ENCODE measurements at regions not wholly inside any gene's neighbourhood (a gene's known extent, or its start where the extent isn't known, plus 50 kb on each side); places are given as distances from the start of the nearest gene placed in this dataset.
"Not testable (repeated sequence)": the region's sequence is repeated elsewhere in the genome, so short reads cannot be mapped to it uniquely, and the experiment has no call there.

- no peak for DNase-seq
Measured at GRCh38 chr12:77253321-77253720, 188.0 kb upstream of the E2F7 start.

DNA sequence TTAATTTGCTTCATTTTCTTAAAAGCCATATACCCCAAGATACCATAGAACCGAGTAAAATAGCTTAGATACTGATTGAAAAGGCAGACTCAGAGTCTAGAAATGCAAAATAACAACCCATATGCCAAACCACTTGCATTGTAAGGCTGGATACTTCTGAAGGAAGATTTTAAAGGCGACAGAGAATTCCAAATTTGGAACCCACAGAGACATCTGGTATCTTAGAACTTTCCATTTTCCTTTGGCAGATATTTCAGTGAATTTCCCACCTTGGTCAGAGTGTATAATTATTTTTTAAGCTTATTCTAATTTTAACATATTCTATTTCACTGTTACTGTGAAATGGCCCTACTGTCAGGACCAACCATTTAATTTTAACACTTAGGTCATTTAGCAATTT, 186.4 kb upstream of the E2F7 start:
- DNase-seq: no peak

GRCh38 chr12:77249892-77250291, 184.5 kb upstream of the E2F7 start:
- DNase-seq: no peak

DNA sequence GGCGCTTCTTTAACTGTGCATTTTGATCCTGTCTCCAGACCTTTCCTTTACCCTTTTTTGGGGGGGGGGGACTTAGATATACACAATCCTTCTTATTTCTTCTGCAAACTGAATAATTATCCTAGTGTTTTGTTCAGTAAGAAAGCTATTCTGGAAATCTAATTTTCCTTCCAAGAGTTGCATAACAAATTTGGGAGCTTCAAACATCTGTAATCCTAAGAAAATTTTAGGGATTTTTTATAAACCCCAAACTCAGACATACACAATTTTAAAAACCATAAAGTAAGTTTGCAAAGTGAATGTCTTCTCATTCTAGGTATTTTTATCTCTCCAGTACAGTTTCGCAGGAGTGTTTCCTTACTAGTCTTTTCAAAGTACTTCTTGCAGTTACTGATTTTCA, 182.7 kb upstream of the E2F7 start:
- DNase-seq: no peak

DNA sequence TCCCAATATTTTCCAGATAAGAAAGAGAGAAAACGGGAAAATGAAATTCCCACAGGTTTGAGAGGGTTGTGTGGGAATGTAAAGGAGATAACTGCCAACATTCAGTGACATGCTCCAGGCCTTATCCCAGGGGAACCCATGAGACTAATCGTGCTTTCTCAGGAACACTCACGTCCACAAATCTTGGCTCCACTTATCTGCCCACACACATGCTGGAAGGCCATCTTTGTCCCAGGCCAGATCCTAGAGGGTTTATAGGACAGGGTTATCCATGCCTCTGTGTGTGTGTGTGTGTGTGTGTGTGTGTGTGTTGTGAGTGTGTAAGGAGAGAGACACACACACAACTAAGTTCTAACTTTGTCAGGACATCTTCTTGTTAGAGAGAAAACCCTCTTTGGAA, 182.2 kb upstream of the E2F7 start:
- DNase-seq: no peak

- DNase-seq: no peak
Measured at GRCh38 chr12:77243345-77243744, 178.0 kb upstream of the E2F7 start.

DNA sequence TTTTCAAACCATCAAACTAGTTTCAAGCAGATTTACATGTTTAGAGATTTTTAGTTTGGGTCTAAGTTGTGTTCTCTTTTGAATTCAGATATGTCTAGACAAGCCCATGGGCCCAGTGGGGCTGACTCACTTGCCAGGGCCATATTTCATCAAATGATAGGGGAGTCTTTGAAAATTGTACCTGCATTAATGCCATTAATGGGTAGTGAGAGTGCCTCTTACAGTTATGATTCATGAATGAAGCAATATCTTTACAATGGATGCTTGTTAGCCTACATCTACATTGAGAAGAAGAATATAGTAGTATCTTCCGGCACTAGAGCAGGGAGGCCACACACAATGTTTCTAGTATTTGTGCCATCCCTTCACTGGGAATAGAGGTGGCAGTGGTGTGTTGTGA, 174.2 kb upstream of the E2F7 start:
- no peak for DNase-seq

DNA sequence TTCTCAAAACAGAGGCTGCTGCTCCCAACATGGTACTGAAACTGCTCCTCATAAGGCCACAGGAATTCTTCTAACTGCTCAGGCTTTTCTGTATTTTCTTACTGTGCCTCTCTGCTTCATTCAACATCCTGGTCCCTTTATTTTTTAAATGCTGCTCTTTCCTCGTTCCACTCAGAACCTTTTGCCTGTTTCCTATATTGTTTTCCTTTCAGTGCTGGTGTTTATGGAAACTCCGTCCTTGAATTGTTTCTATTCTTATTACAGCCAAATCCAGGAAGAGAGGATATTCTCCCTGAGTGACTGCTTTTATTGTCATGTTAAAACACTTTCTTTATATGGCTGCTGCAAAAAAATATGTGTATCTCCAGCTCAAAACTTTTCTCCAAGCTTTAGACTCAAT, 173.0 kb upstream of the E2F7 start:
- no peak for DNase-seq

GRCh38 chr12:77237896-77238295, 172.5 kb upstream of the E2F7 start:
- no peak for DNase-seq

DNA sequence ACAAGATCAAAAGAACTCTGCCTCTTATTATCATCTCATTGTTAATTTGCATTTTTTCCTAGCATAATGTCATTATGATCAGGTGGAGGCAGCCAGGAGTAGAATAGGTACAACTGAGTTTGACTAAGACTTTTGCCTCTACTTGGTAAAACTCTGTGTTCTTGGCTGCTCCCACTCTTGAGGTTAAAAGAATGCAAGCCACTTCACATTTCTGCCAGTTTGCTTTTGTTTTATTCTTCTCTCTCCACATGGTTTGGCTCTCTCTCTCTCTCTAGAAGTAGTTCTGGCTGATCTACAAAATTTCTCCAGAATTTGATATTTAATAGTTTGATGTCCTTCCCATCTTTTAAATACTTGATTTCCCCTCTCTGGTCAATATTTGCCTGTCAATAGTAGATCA, 170.7 kb upstream of the E2F7 start:
- DNase-seq: peak; percentile 27

GRCh38 chr12:77232045-77232444, 166.7 kb upstream of the E2F7 start:
- DNase-seq: peak; percentile 84

- DNase-seq: peak; percentile 85
Measured at GRCh38 chr12:77231501-77231918, 166.1 kb upstream of the E2F7 start.

- peak; percentile 28 for DNase-seq
Measured at GRCh38 chr12:77229640-77230442, 164.5 kb upstream of the E2F7 start.

DNA sequence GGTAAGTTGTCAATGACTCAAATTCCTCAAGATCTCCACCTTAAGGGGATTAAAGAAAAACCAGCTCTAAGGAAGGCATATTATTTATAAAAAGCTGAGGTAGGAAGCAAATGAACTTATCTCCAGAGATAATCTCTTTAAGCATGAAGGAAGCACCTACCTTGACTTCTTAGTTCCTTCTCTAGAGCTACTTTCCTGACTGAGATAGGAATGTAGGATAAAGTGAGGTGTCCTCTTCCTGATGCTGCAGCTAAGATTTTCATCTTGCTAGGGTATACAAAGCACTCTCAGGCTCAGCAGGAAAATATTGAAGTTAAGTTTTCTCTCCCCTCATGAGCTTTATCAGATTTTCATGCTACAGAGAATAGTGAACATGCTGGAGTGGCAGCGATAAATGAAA, 163.0 kb upstream of the E2F7 start:
- no peak for DNase-seq

- DNase-seq: no peak
Measured at GRCh38 chr12:77226368-77226767, 161.0 kb upstream of the E2F7 start.

GRCh38 chr12:77225373-77225772, 160.0 kb upstream of the E2F7 start:
- DNase-seq: no peak

- DNase-seq: no peak
Measured at GRCh38 chr12:77224346-77224745, 159.0 kb upstream of the E2F7 start.

GRCh38 chr12:77222336-77222735, 157.0 kb upstream of the E2F7 start:
- DNase-seq: no peak

DNA sequence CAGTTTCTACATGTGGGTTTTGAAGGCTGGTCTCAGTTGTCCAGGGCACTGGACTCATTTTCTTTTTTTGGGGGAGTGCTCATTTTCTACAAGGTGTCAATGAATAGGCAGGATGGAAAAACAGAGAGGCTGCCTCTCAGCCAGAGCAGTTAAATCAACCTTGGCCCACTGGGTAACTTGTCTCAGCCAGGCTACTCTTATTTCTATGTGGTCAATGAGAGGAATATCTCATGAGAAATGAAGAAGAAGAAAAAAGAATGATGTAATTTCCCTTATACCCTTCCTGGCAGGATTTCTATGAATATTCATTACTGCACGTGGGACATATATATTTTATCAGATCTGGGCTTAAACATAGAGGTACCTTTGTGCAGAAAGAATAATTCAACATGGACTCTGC, 155.2 kb upstream of the E2F7 start:
- no peak for DNase-seq

GRCh38 chr12:77218278-77218677, 152.9 kb upstream of the E2F7 start:
- no peak for DNase-seq

GRCh38 chr12:77216136-77216535, 150.8 kb upstream of the E2F7 start:
- not testable (repeated sequence) for DNase-seq

DNA sequence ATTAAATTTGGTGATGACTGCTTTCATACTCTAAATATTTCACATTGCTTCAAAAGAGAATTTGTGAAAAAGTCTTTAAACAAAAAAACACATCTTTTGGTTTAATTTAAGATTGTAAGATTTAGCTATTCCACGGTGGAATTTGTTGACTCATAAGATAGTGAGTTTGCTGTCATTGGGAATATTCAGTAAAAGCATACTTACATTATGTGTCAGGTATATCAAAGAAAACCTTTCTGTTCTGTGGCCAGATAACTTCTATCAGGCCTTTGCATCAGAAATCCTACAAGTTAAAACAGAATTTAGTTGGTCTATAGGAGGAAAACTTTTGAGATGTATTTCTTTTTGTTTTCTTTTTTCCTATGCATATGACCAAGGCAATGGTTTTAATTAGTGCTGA, 148.8 kb upstream of the E2F7 start:
- peak; percentile 88 for DNase-seq

GRCh38 chr12:77213319-77213718, 147.9 kb upstream of the E2F7 start:
- no peak for DNase-seq

GRCh38 chr12:77210724-77211123, 145.4 kb upstream of the E2F7 start:
- DNase-seq: no peak

GRCh38 chr12:77204083-77204482, 138.7 kb upstream of the E2F7 start:
- peak; percentile 18 for DNase-seq

Data from fibroblast of skin of abdomen (primary cell).